Epithelial cell of prostate (primary cell): ENCODE measurements at regions not wholly inside any gene's neighbourhood (a gene's known extent, or its start where the extent isn't known, plus 50 kb on each side); places are given as distances from the start of the nearest gene placed in this dataset.

Source experiments
- DNase-seq: peaks from one replicate; pipeline ENCODE4 v3.0.0-alpha.2; 2011; ENCODE audit warnings: low read depth, low spot score
- H3K27ac ChIP-seq: fragments of 450-650 bp; 2 replicates; pipeline ENCODE4 v1.5.1; 2017; ENCODE audit warnings: mild to moderate bottlenecking

GRCh38 chr13:57036290-57036689, 104.4 kb upstream of the PRR20A start:
- no peak overlapping the region for H3K27ac ChIP-seq
- no peak for DNase-seq

GRCh38 chr13:57044910-57045309, 95.8 kb upstream of the PRR20A start:
- no peak overlapping the region for H3K27ac ChIP-seq
- DNase-seq, result no peak

DNA sequence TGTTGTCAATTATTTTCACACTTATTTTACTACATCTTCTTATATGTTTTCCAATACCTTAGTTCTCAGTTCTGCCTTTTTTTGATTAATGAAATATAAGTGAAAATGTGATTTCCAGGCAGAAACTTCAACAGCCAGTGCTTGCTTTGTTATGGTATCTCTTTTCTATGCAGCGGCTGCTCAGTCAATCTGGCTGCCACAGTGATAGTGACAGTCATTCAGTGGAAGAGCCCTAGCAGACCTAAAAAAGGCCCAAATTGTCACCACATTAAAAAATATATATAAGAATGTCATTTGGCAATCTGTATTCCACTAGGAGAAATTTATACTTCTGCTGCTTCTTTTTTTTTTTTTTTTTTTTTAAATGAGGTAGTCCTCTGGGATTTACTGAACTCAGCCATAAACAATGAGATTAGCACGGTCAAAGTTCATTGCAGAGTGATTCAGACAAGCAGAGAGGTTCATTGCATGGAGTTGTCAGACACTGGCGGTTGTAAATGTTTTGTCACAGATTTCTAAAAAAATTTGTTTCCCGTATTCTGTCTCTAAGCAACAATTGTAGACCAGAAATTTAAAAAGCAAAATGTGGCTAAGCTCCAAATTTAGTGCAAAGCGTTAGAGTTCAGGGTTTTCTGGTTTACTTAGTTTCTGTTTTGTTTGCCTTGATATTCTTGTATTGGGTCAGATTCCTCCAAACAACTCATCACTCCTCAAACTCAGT, 94.7 kb upstream of the PRR20A start:
- DNase-seq, result no peak

GRCh38 chr13:57056601-57057180, 84.0 kb upstream of the PRR20A start:
- no peak for DNase-seq
- H3K27ac ChIP-seq, result no peak overlapping the region

More for the DNA sequence above, 94.7 kb upstream of the PRR20A start:
- no peak overlapping the region for H3K27ac ChIP-seq

- no peak overlapping the region for H3K27ac ChIP-seq
- no peak for DNase-seq
These were observed 77.7 kb upstream of the PRR20A start for GRCh38 chr13:57063007-57063406.

- H3K27ac ChIP-seq, result no peak overlapping the region
- no peak for DNase-seq
These were observed 66.7 kb upstream of the PRR20A start for GRCh38 chr13:57073983-57074382.

GRCh38 chr13:57075588-57075987, 65.1 kb upstream of the PRR20A start:
- no peak for DNase-seq
- no peak overlapping the region for H3K27ac ChIP-seq

DNA sequence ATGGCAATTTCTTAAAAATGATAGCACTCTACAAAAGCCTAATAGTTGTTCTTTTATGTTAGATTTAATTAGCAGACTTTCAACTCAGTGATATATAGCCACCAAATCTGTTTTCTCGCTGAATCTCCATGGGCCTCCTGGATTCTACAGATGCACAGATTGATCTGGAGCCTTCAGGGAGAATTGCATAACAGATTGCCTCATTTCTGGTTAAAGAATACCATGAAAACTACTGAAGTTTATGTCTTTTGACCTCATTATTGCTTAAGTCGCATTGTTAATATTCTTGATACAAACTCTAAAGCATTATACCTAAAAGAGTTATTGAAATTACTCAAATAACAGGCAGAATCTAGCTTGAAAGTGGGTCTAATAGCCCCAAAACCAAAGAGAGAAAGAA, 53.7 kb upstream of the PRR20A start:
- no peak for DNase-seq
- H3K27ac ChIP-seq, result no peak overlapping the region
